ENCODE measurements at regions not wholly inside any gene's neighbourhood (a gene's known extent, or its start where the extent isn't known, plus 50 kb on each side); places are given as distances from the start of the nearest gene placed in this dataset.
A peak's percentile ranks its signal among the peaks of the same experiment; 100 is the strongest.

GRCh38 chr13:87058786-87059329 is 612.3 kb upstream of the SLITRK5 start:
- DNase-seq (ENCODE audit: low read depth in 4 of 4, low spot score in 3 of 4) = no peak

- no peak for DNase-seq (ENCODE audit: low read depth in 4 of 4, low spot score in 3 of 4)
These were observed 592.0 kb upstream of the SLITRK5 start for GRCh38 chr13:87078947-87079795.

- no peak for DNase-seq (ENCODE audit: low read depth in 4 of 4, low spot score in 3 of 4)
These were observed 590.9 kb upstream of the SLITRK5 start for GRCh38 chr13:87080100-87080779.

- DNase-seq (ENCODE audit: low read depth in 4 of 4, low spot score in 3 of 4) = no peak
These were observed 587.0 kb upstream of the SLITRK5 start for GRCh38 chr13:87084192-87084591.

- DNase-seq (ENCODE audit: low read depth in 4 of 4, low spot score in 3 of 4) = no peak
These were observed 583.4 kb upstream of the SLITRK5 start for GRCh38 chr13:87087741-87088140.

- DNase-seq (ENCODE audit: low read depth in 4 of 4, low spot score in 3 of 4) = no peak
These were observed 581.8 kb upstream of the SLITRK5 start for GRCh38 chr13:87089391-87089790.

- DNase-seq (ENCODE audit: low read depth in 4 of 4, low spot score in 3 of 4) = no peak
These were observed 577.8 kb upstream of the SLITRK5 start for GRCh38 chr13:87093399-87093798.

- no peak for DNase-seq (ENCODE audit: low read depth in 4 of 4, low spot score in 3 of 4)
These were observed 576.5 kb upstream of the SLITRK5 start for GRCh38 chr13:87094646-87095045.

- no peak for DNase-seq (ENCODE audit: low read depth in 4 of 4, low spot score in 3 of 4)
These were observed 570.7 kb upstream of the SLITRK5 start for GRCh38 chr13:87100431-87100830.

- DNase-seq (ENCODE audit: low read depth in 4 of 4, low spot score in 3 of 4) = no peak
These were observed 563.5 kb upstream of the SLITRK5 start for GRCh38 chr13:87107651-87108050.

GRCh38 chr13:87120476-87120875 is 550.7 kb upstream of the SLITRK5 start:
- DNase-seq (ENCODE audit: low read depth in 4 of 4, low spot score in 3 of 4) = no peak

GRCh38 chr13:87122551-87122950 is 548.6 kb upstream of the SLITRK5 start:
- DNase-seq (ENCODE audit: low read depth in 4 of 4, low spot score in 3 of 4) = no peak

- DNase-seq (ENCODE audit: low read depth in 4 of 4, low spot score in 3 of 4) = peak; percentile 7 to 31 (median 16)
These were observed 547.0 kb upstream of the SLITRK5 start for GRCh38 chr13:87123987-87124784.

- DNase-seq (ENCODE audit: low read depth in 4 of 4, low spot score in 3 of 4) = no peak
These were observed 546.4 kb upstream of the SLITRK5 start for GRCh38 chr13:87124785-87125074.

- no peak for DNase-seq (ENCODE audit: low read depth in 4 of 4, low spot score in 3 of 4)
These were observed 543.1 kb upstream of the SLITRK5 start for GRCh38 chr13:87128036-87128435.

GRCh38 chr13:87128491-87128890 is 542.7 kb upstream of the SLITRK5 start:
- no peak for DNase-seq (ENCODE audit: low read depth in 4 of 4, low spot score in 3 of 4)

GRCh38 chr13:87129602-87130300 is 541.4 kb upstream of the SLITRK5 start:
- no peak for DNase-seq (ENCODE audit: low read depth in 4 of 4, low spot score in 3 of 4)

- DNase-seq (ENCODE audit: low read depth in 4 of 4, low spot score in 3 of 4) = no peak
These were observed 540.7 kb upstream of the SLITRK5 start for GRCh38 chr13:87130423-87130822.

- no peak for DNase-seq (ENCODE audit: low read depth in 4 of 4, low spot score in 3 of 4)
These were observed 539.6 kb upstream of the SLITRK5 start for GRCh38 chr13:87131611-87132010.

- DNase-seq (ENCODE audit: low read depth in 4 of 4, low spot score in 3 of 4) = no peak
These were observed 532.3 kb upstream of the SLITRK5 start for GRCh38 chr13:87138866-87139265.

GRCh38 chr13:87147076-87147475 is 524.1 kb upstream of the SLITRK5 start:
- no peak for DNase-seq (ENCODE audit: low read depth in 4 of 4, low spot score in 3 of 4)

Data from right renal pelvis (tissue), 4 donors.